H9 (cell line): ENCODE measurements at regions not wholly inside any gene's neighbourhood (a gene's known extent, or its start where the extent isn't known, plus 50 kb on each side); places are given as distances from the start of the nearest gene placed in this dataset.

Experiments
- DNase-seq: peaks from one replicate; pipeline ENCODE4 v3.0.0-alpha.2; 2017
- H2AFZ ChIP-seq: one replicate; pipeline ENCODE4 v1.6.1; 2013; ENCODE audit warnings: mild to moderate bottlenecking, low read length, control low read depth, moderate library complexity
- H2AK5ac ChIP-seq: 2 replicates; pipeline ENCODE4 v1.6.1; 2013; ENCODE audit warnings: low read length, control low read depth, mixed read lengths; ENCODE audit not compliant: insufficient read length
- H2BK120ac ChIP-seq: one replicate; pipeline ENCODE4 v1.6.1; 2013; ENCODE audit warnings: low read depth, mild to moderate bottlenecking, low read length, control low read depth, inconsistent platforms; ENCODE audit not compliant: poor library complexity, severe bottlenecking
- H2BK12ac ChIP-seq: 2 replicates; pipeline ENCODE4 v1.6.1; 2013; ENCODE audit warnings: low read length, control low read depth, mixed read lengths, low read depth; ENCODE audit not compliant: insufficient read length
- H2BK15ac ChIP-seq: 2 replicates; pipeline ENCODE4 v1.6.1; 2013; ENCODE audit warnings: low read depth, low read length, control low read depth
- H2BK20ac ChIP-seq: one replicate; pipeline ENCODE4 v1.6.1; 2013; ENCODE audit warnings: low read depth, mild to moderate bottlenecking, low read length, control low read depth, inconsistent platforms; ENCODE audit not compliant: poor library complexity, severe bottlenecking
- H2BK5ac ChIP-seq: 2 replicates; pipeline ENCODE4 v1.6.1; 2013; ENCODE audit warnings: low read length, control low read depth, mixed read lengths; ENCODE audit not compliant: insufficient read length
- H3K14ac ChIP-seq: 2 replicates; pipeline ENCODE4 v1.6.1; 2013; ENCODE audit warnings: low read length, control low read depth; ENCODE audit not compliant: insufficient read depth
- H3K18ac ChIP-seq: 2 replicates; pipeline ENCODE4 v1.6.1; 2013; ENCODE audit warnings: low read depth, mild to moderate bottlenecking, mixed read lengths, low read length, control low read depth; ENCODE audit not compliant: insufficient read length
- H3K23ac ChIP-seq: 2 replicates; pipeline ENCODE4 v1.6.1; 2013; ENCODE audit warnings: low read length, control low read depth, mixed read lengths, low read depth; ENCODE audit not compliant: insufficient read length
- H3K23me2 ChIP-seq: 2 replicates; pipeline ENCODE4 v1.6.1; 2013; ENCODE audit warnings: low read depth, mild to moderate bottlenecking, mixed read lengths, low read length, control low read depth; ENCODE audit not compliant: insufficient read length, poor library complexity, severe bottlenecking
- H3K27ac ChIP-seq: 2 replicates; pipeline ENCODE4 v1.5.1; 2013; ENCODE audit warnings: low read length, control low read depth, mixed read lengths, low read depth; ENCODE audit not compliant: insufficient read length
- H3K27me3 ChIP-seq: 2 replicates; pipeline ENCODE4 v1.6.1; 2013; ENCODE audit warnings: low read length, control low read depth, inconsistent platforms; ENCODE audit not compliant: insufficient read depth
- H3K4ac ChIP-seq: 2 replicates; pipeline ENCODE4 v1.6.1; 2013; ENCODE audit warnings: low read depth, mild to moderate bottlenecking, control low read depth, inconsistent platforms, low read length, moderate library complexity
- H3K4me1 ChIP-seq: 2 replicates; pipeline ENCODE4 v1.6.1; 2013; ENCODE audit warnings: low read length, control low read depth, inconsistent platforms; ENCODE audit not compliant: insufficient read depth
- H3K4me2 ChIP-seq: 2 replicates; pipeline ENCODE4 v1.6.1; 2013; ENCODE audit warnings: low read length, control low read depth, mixed read lengths; ENCODE audit not compliant: insufficient read length, insufficient read depth
- H3K56ac ChIP-seq: 2 replicates; pipeline ENCODE4 v1.6.1; 2013; ENCODE audit warnings: low read depth, mild to moderate bottlenecking, mixed read lengths, low read length, control low read depth; ENCODE audit not compliant: insufficient read length
- H3K79me1 ChIP-seq: 2 replicates; pipeline ENCODE4 v1.6.1; 2013; ENCODE audit warnings: low read depth, mild to moderate bottlenecking, moderate library complexity, low read length, control low read depth, inconsistent platforms; ENCODE audit not compliant: insufficient read depth, poor library complexity, severe bottlenecking
- H3K79me2 ChIP-seq: 2 replicates; pipeline ENCODE4 v1.6.1; 2013; ENCODE audit warnings: low read length, control low read depth, inconsistent platforms; ENCODE audit not compliant: insufficient read depth
- H3K9ac ChIP-seq: 2 replicates; pipeline ENCODE4 v1.6.1; 2013; ENCODE audit warnings: low read length, control low read depth, mixed read lengths; ENCODE audit not compliant: insufficient read length; ENCODE audit errors: extremely low read depth
- H3K9me3 ChIP-seq: one replicate; pipeline ENCODE4 v1.6.1; 2013; ENCODE audit warnings: low read depth, low read length, inconsistent platforms; ENCODE audit not compliant: control insufficient read depth
- H3T11ph ChIP-seq: one replicate; pipeline ENCODE4 v1.6.1; 2013; ENCODE audit warnings: mild to moderate bottlenecking, low read length, control low read depth, inconsistent platforms
- H4K20me1 ChIP-seq: one replicate; pipeline ENCODE4 v1.6.1; 2013; ENCODE audit not compliant: control insufficient read depth, insufficient read length, insufficient read depth
- H4K5ac ChIP-seq: 2 replicates; pipeline ENCODE4 v1.6.1; 2013; ENCODE audit warnings: low read depth, mild to moderate bottlenecking, mixed read lengths, low read length, control low read depth; ENCODE audit not compliant: insufficient read length
- H4K8ac ChIP-seq: replicated peaks from 2 replicates; pipeline ENCODE4 v1.6.1; 2013; ENCODE audit warnings: low read length, control low read depth, mixed read lengths, low read depth; ENCODE audit not compliant: insufficient read length
- H4K91ac ChIP-seq: 2 replicates; pipeline ENCODE4 v1.6.1; 2013; ENCODE audit warnings: low read depth, mild to moderate bottlenecking, moderate library complexity, mixed read lengths, low read length, control low read depth; ENCODE audit not compliant: insufficient read length
- H3K27ac Mint-ChIP-seq, 3 experiments: 2 replicates in 2 of 3; 3 replicates in 1 of 3; pipeline ENCODE4 v1.8.0; 2020 to 2021; ENCODE audit warnings: mixed read lengths in 3 of 3, mild to moderate bottlenecking in 1 of 3, moderate library complexity in 1 of 3
- H3K27me3 Mint-ChIP-seq: 2 replicates; pipeline ENCODE4 v1.8.0; 2021; ENCODE audit warnings: low read depth, mild to moderate bottlenecking, moderate library complexity, mixed read lengths
- H3K36me3 Mint-ChIP-seq, 3 experiments: 2 replicates in 2 of 3; 3 replicates in 1 of 3; pipeline ENCODE4 v1.8.0; 2020 to 2021; ENCODE audit warnings: low read depth in 3 of 3, mixed read lengths in 3 of 3; ENCODE audit not compliant: insufficient read depth in 1 of 3
- H3K4me1 Mint-ChIP-seq, 2 experiments: 2 replicates each; pipeline ENCODE4 v1.8.0; 2020; ENCODE audit warnings: mixed read lengths in 2 of 2
- H3K4me3 Mint-ChIP-seq, 2 experiments: 2 replicates in 1 of 2; 3 replicates in 1 of 2; pipeline ENCODE4 v1.8.0; 2020 to 2021; ENCODE audit warnings: mild to moderate bottlenecking in 2 of 2, mixed read lengths in 2 of 2, moderate library complexity in 1 of 2
- H3K9me3 Mint-ChIP-seq, 2 experiments: 2 replicates in 1 of 2; 3 replicates in 1 of 2; pipeline ENCODE4 v1.8.0; 2020; ENCODE audit warnings: mild to moderate bottlenecking in 2 of 2, mixed read lengths in 2 of 2, moderate library complexity in 1 of 2
- CTCF ChIP-seq: fragments of 200-600 bp; sonication (generic); conservative IDR thresholded peaks from 3 replicates; pipeline ENCODE4 v1.8.0; 2021; ENCODE audit warnings: antibody characterized with exemption, mild to moderate bottlenecking
- WGBS: extraction: QIAGEN DNeasy Blood & Tissue Kit; methylation state at CpG from one replicate; pipeline ENCODE4 v1.1.7; 2013; ENCODE audit warnings: missing lambda C conversion rate, low lambda C conversion rate, mixed read lengths; ENCODE audit not compliant: insufficient read length; ENCODE audit errors: extremely low coverage; 5-methylcytosine and 5-hydroxymethylcytosine counted together

- H4K5ac ChIP-seq, result no peak overlapping the region
- no peaks in the 10 kb centered on the region; a peak in 1 of 4 replicates for H3K4me1 Mint-ChIP-seq
- no peak overlapping the region for H2BK120ac ChIP-seq
- no peak overlapping the region for H2BK20ac ChIP-seq
- H4K20me1 ChIP-seq, result no peaks in the 10 kb centered on the region
- H3K79me2 ChIP-seq, result no peaks in the 10 kb centered on the region
- no peak overlapping the region for H3K18ac ChIP-seq
- no peak overlapping the region for H3K4me2 ChIP-seq
- no peak overlapping the region for H3K27ac Mint-ChIP-seq
- H3K4me1 ChIP-seq, result no peaks in the 10 kb centered on the region
- no peak overlapping the region for H2BK5ac ChIP-seq
- no peaks in the 10 kb centered on the region for H3K23me2 ChIP-seq
- H4K91ac ChIP-seq, result no peak overlapping the region
- no peaks in the 10 kb centered on the region for H3K79me1 ChIP-seq
- DNase-seq, result no peak
- no peak overlapping the region for H3K56ac ChIP-seq
- H3K9me3 Mint-ChIP-seq, result no peaks in the 10 kb centered on the region; a peak in 1 of 5 replicates
- no peak overlapping the region for H3K4ac ChIP-seq
- H3K9ac ChIP-seq, result no peak overlapping the region
- H4K8ac ChIP-seq, result no peak overlapping the region
- no peak overlapping the region for H3K4me3 Mint-ChIP-seq
- no peak overlapping the region for H3K27ac ChIP-seq
- H3K9me3 ChIP-seq, result no peaks in the 10 kb centered on the region
- no peak overlapping the region for H3K14ac ChIP-seq
- no CpG with 5 or more reads among the region's 18 CpGs for WGBS
- no peak overlapping the region for H2BK12ac ChIP-seq
- no peaks in the 10 kb centered on the region; the same call in 1 of the 2 replicates for H3K27me3 Mint-ChIP-seq
- no peaks in the 10 kb centered on the region for H3K27me3 ChIP-seq
- H2AK5ac ChIP-seq, result no peak overlapping the region
- no peaks in the 10 kb centered on the region; a peak in 2 of 7 replicates for H3K36me3 Mint-ChIP-seq
- H2AFZ ChIP-seq, result no peak overlapping the region
- H3K23ac ChIP-seq, result no peak overlapping the region
- H2BK15ac ChIP-seq, result no peak overlapping the region
- no peak overlapping the region for H3T11ph ChIP-seq
- TF ChIP-seq CTCF, result no peak
Measured at GRCh38 chr9:85430659-85431338, 311.0 kb downstream of the AGTPBP1 start.
